Stimulated activated CD4-positive, alpha-beta T cell treated with anti-CD3 and anti-CD28 coated beads, Interleukin-4, amount 100 ng/mL, for 1 hour (primary cell): ENCODE measurements at regions not wholly inside any gene's neighbourhood (a gene's known extent, or its start where the extent isn't known, plus 50 kb on each side); places are given as distances from the start of the nearest gene placed in this dataset.
A peak's percentile ranks its signal among the peaks of the same experiment; 100 is the strongest.
"Not testable (repeated sequence)": the region's sequence is repeated elsewhere in the genome, so short reads cannot be mapped to it uniquely, and the experiment has no call there.

Source experiments
- DNase-seq: peaks from one replicate; pipeline ENCODE4 v3.0.0-alpha.2; 2020

- DNase-seq, result no peak
Observed at GRCh38 chr12:13547283-13547682, 350.8 kb downstream of the EMP1 start.

GRCh38 chr12:13546231-13546630 is 349.7 kb downstream of the EMP1 start:
- no peak for DNase-seq

GRCh38 chr12:13539051-13539450 is 342.5 kb downstream of the EMP1 start:
- DNase-seq, result no peak

- no peak for DNase-seq
Observed at GRCh38 chr12:13538136-13538535, 341.6 kb downstream of the EMP1 start.

- DNase-seq, result no peak
Observed at GRCh38 chr12:13537623-13538022, 341.1 kb downstream of the EMP1 start.

- DNase-seq, result no peak
Observed at GRCh38 chr12:13536219-13536910, 339.8 kb downstream of the EMP1 start.

GRCh38 chr12:13534645-13535398 is 338.3 kb downstream of the EMP1 start:
- peak; percentile 25 for DNase-seq

- DNase-seq, result no peak
Observed at GRCh38 chr12:13534242-13534641, 337.7 kb downstream of the EMP1 start.

- DNase-seq, result no peak
Observed at GRCh38 chr12:13530966-13531365, 334.4 kb downstream of the EMP1 start.

- DNase-seq, result not testable (repeated sequence)
Observed at GRCh38 chr12:13526185-13526921, 329.8 kb downstream of the EMP1 start.

GRCh38 chr12:13523536-13524307 is 327.2 kb downstream of the EMP1 start:
- DNase-seq, result no peak

GRCh38 chr12:13518034-13518433 is 321.5 kb downstream of the EMP1 start:
- not testable (repeated sequence) for DNase-seq

GRCh38 chr12:13509740-13510139 is 313.2 kb downstream of the EMP1 start:
- DNase-seq, result no peak

GRCh38 chr12:13505636-13506035 is 309.1 kb downstream of the EMP1 start:
- DNase-seq, result no peak

- no peak for DNase-seq
Observed at GRCh38 chr12:13505224-13505623, 308.7 kb downstream of the EMP1 start.

- DNase-seq, result no peak
Observed at GRCh38 chr12:13504736-13505135, 308.2 kb downstream of the EMP1 start.

- no peak for DNase-seq
Observed at GRCh38 chr12:13504074-13504473, 307.5 kb downstream of the EMP1 start.

GRCh38 chr12:13503094-13503835 is 306.7 kb downstream of the EMP1 start:
- no peak for DNase-seq

- no peak for DNase-seq
Observed at GRCh38 chr12:13499008-13499407, 302.5 kb downstream of the EMP1 start.

- no peak for DNase-seq
Observed at GRCh38 chr12:13496111-13496510, 299.6 kb downstream of the EMP1 start.

- DNase-seq, result no peak
Observed at GRCh38 chr12:13489246-13489645, 292.7 kb downstream of the EMP1 start.

- DNase-seq, result no peak
Observed at GRCh38 chr12:13487326-13487725, 290.8 kb downstream of the EMP1 start.
